NB4 (cell line): ENCODE measurements at regions not wholly inside any gene's neighbourhood (a gene's known extent, or its start where the extent isn't known, plus 50 kb on each side); places are given as distances from the start of the nearest gene placed in this dataset.

ENCODE experiments used
- CTCF ChIP-seq: IDR thresholded peaks from one replicate; pipeline ENCODE4 v1.5.1; 2012; ENCODE audit warnings: low read depth, low read length
- MAX ChIP-seq: IDR thresholded peaks from 2 replicates; pipeline ENCODE4 v1.6.1; 2011; ENCODE audit warnings: low read depth, low read length
- MYC ChIP-seq: IDR thresholded peaks from 2 replicates; pipeline ENCODE4 v1.6.1; 2011; ENCODE audit warnings: low read depth, low read length
- POLR2A ChIP-seq: IDR thresholded peaks from 2 replicates; pipeline ENCODE4 v1.6.1; 2011; ENCODE audit warnings: mild to moderate bottlenecking; ENCODE audit not compliant: insufficient read length; ENCODE audit errors: extremely low read depth

- TF ChIP-seq CTCF: no peak
- no peak for TF ChIP-seq POLR2A
- TF ChIP-seq MAX: no peak
- TF ChIP-seq MYC: no peak
These were observed 281.6 kb downstream of the ZNF536 start for GRCh38 chr19:30653646-30654386.
